Lower leg skin (tissue), 3 donors: ENCODE measurements at regions not wholly inside any gene's neighbourhood (a gene's known extent, or its start where the extent isn't known, plus 50 kb on each side); places are given as distances from the start of the nearest gene placed in this dataset.

Source experiments
- POLR2A ChIP-seq, 2 donors: fragments of 450-650 bp; IDR thresholded peaks; one replicate each; pipeline ENCODE4 v1.6.1; 2016 to 2017; ENCODE audit warnings: antibody characterized with exemption in 2 of 2, mild to moderate bottlenecking in 1 of 2, moderate library complexity in 1 of 2
- TF ChIP-seq, protein P1 (sequence below), 3 donors: fragments of 450-650 bp; IDR thresholded peaks; one replicate each; pipeline ENCODE4 v1.5.1; 2016; ENCODE audit warnings: antibody characterized with exemption in 3 of 3, mild to moderate bottlenecking in 3 of 3, moderate library complexity in 2 of 3

DNA sequence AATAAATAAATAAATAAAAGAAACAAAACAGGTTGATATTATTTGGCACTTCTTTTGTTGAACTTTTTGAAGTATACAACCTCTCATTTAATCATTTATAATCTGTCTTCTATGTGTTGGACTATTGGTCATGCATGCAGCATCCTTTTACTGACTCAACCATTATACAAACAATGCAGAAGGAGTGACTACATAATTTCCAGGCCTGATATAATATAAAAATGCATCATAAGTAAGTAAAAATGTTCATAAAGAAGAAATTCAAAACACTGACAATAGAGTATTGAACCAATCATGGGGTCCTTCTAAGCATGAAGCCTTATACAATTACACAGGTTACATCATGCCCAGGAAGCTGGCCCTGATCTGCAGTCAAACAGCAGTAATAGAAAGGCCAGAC is 141.5 kb upstream of the FN1 start:
- TF ChIP-seq, protein P1, sequence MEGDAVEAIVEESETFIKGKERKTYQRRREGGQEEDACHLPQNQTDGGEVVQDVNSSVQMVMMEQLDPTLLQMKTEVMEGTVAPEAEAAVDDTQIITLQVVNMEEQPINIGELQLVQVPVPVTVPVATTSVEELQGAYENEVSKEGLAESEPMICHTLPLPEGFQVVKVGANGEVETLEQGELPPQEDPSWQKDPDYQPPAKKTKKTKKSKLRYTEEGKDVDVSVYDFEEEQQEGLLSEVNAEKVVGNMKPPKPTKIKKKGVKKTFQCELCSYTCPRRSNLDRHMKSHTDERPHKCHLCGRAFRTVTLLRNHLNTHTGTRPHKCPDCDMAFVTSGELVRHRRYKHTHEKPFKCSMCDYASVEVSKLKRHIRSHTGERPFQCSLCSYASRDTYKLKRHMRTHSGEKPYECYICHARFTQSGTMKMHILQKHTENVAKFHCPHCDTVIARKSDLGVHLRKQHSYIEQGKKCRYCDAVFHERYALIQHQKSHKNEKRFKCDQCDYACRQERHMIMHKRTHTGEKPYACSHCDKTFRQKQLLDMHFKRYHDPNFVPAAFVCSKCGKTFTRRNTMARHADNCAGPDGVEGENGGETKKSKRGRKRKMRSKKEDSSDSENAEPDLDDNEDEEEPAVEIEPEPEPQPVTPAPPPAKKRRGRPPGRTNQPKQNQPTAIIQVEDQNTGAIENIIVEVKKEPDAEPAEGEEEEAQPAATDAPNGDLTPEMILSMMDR (IDR thresholded peaks at IDR 0.05) = no peak
- no peak for TF ChIP-seq POLR2A (IDR thresholded peaks at IDR 0.05)
